DMS 273 (cell line): ENCODE measurements at regions not wholly inside any gene's neighbourhood (a gene's known extent, or its start where the extent isn't known, plus 50 kb on each side); places are given as distances from the start of the nearest gene placed in this dataset.

Experiments
- DNase-seq: peaks from one replicate; lab custom pipeline; 2025; ENCODE audit not compliant: unreplicated experiment; lab: John Stamatoyannopoulos, UW

GRCh38 chr2:145609951-145610350 lies 1090.0 kb upstream of the ZEB2 start:
- DNase-seq: no peak

- peak; percentile 14 for DNase-seq
Observed at GRCh38 chr2:145601361-145601925, 1081.5 kb upstream of the ZEB2 start.

GRCh38 chr2:145600811-145601210 lies 1080.9 kb upstream of the ZEB2 start:
- no peak for DNase-seq

GRCh38 chr2:145599756-145600155 lies 1079.8 kb upstream of the ZEB2 start:
- DNase-seq: no peak

- DNase-seq: no peak
Observed at GRCh38 chr2:145598434-145598833, 1078.5 kb upstream of the ZEB2 start.

- DNase-seq: no peak
Observed at GRCh38 chr2:145597809-145598208, 1077.9 kb upstream of the ZEB2 start.

GRCh38 chr2:145597006-145597405 lies 1077.1 kb upstream of the ZEB2 start:
- DNase-seq: no peak

- DNase-seq: no peak
Observed at GRCh38 chr2:145596416-145596815, 1076.5 kb upstream of the ZEB2 start.

GRCh38 chr2:145595296-145595695 lies 1075.4 kb upstream of the ZEB2 start:
- DNase-seq: no peak

- DNase-seq: peak; percentile 33
Observed at GRCh38 chr2:145593991-145594614, 1074.2 kb upstream of the ZEB2 start.

GRCh38 chr2:145593280-145593679 lies 1073.4 kb upstream of the ZEB2 start:
- no peak for DNase-seq

- no peak for DNase-seq
Observed at GRCh38 chr2:145592361-145592760, 1072.4 kb upstream of the ZEB2 start.

- DNase-seq: no peak
Observed at GRCh38 chr2:145591109-145591809, 1071.3 kb upstream of the ZEB2 start.

- no peak for DNase-seq
Observed at GRCh38 chr2:145587922-145588321, 1068.0 kb upstream of the ZEB2 start.

GRCh38 chr2:145584353-145584752 lies 1064.4 kb upstream of the ZEB2 start:
- DNase-seq: no peak

- no peak for DNase-seq
Observed at GRCh38 chr2:145573608-145574007, 1053.7 kb upstream of the ZEB2 start.

- DNase-seq: no peak
Observed at GRCh38 chr2:145572238-145572637, 1052.3 kb upstream of the ZEB2 start.

GRCh38 chr2:145569108-145569507 lies 1049.2 kb upstream of the ZEB2 start:
- no peak for DNase-seq

- DNase-seq: no peak
Observed at GRCh38 chr2:145563741-145564615, 1044.1 kb upstream of the ZEB2 start.

- no peak for DNase-seq
Observed at GRCh38 chr2:145561152-145561551, 1041.2 kb upstream of the ZEB2 start.

- no peak for DNase-seq
Observed at GRCh38 chr2:145558617-145559350, 1038.9 kb upstream of the ZEB2 start.
